HepG2 (cell line): ENCODE measurements at regions not wholly inside any gene's neighbourhood (a gene's known extent, or its start where the extent isn't known, plus 50 kb on each side); places are given as distances from the start of the nearest gene placed in this dataset.

Experiments
- ATAC-seq: fragments of 200-7000 bp; cut with Tn5 transposase; 3 replicates; pipeline ENCODE4 v1.9.1; 2020; ENCODE audit warnings: mild to moderate bottlenecking, moderate library complexity
- BruUV-seq: library from RNA; stranded (reverse); fragments of 400-500 nt; replicated peaks from 2 replicates; lab custom pipeline; 2021; lab: Mats Ljungman, UMichigan
- CTCF ChIA-PET: fragments of 300-600 bp; formaldehyde crosslinking; extraction: SDS; loops from one replicate; lab custom pipeline; 2021; ENCODE audit warnings: low total read pairs, inconsistent platforms, low intra/inter-chr PET ratio; lab: Yijun Ruan, JAX
- POLR2A ChIA-PET: fragments of 350-600 bp; sonication (Branson Sonifier 250); formaldehyde crosslinking; loops from one replicate; lab custom pipeline; 2020; ENCODE audit warnings: antibody characterized with exemption, inconsistent platforms; lab: Yijun Ruan, JAX
- DNase-seq: peaks from one replicate; pipeline ENCODE4 v3.0.0-alpha.2; 2015; ENCODE audit warnings: low spot score
- FAIRE-seq: peaks from 3 replicates; lab custom pipeline; 2011; peaks lifted over from hg19 to GRCh38; lab: Jason Lieb, UNC
- H2AFZ ChIP-seq: one replicate; pipeline ENCODE4 v1.6.1; 2011; ENCODE audit warnings: low read length, inconsistent platforms
- H3K27ac ChIP-seq: fragments of 300-600 bp; 3 replicates; pipeline ENCODE4 v1.8.0; 2011; ENCODE audit warnings: mixed run types, mild to moderate bottlenecking, mixed read lengths, low read length, inconsistent platforms; ENCODE audit not compliant: insufficient read depth; ENCODE audit errors: extremely low read length
- H3K27me3 ChIP-seq, 2 experiments: fragments of 200-600 bp in 1 of 2; 2 replicates in 1 of 2; 3 replicates in 1 of 2; pipeline versions ENCODE4 v1.6.0 to v1.8.0; 2011; ENCODE audit warnings: low read length in 2 of 2, mild to moderate bottlenecking in 2 of 2, moderate library complexity in 2 of 2, inconsistent platforms in 1 of 2; ENCODE audit not compliant: insufficient read depth in 2 of 2, control insufficient read depth in 1 of 2
- H3K36me3 ChIP-seq, 2 experiments: fragments of 200-600 bp in 1 of 2; replicated peaks in 1 of 2; 2 replicates in 1 of 2; 3 replicates in 1 of 2; pipeline versions ENCODE4 v1.5.1 to v1.8.0; 2011; ENCODE audit warnings: low read length in 2 of 2, inconsistent platforms in 1 of 2; ENCODE audit not compliant: insufficient read depth in 2 of 2, control insufficient read depth in 1 of 2
- H3K4me1 ChIP-seq: 2 replicates; pipeline ENCODE4 v1.5.1; 2012; ENCODE audit warnings: low read length, inconsistent platforms; ENCODE audit not compliant: insufficient read depth
- H3K4me2 ChIP-seq: 2 replicates; pipeline ENCODE4 v1.6.0; 2011; ENCODE audit warnings: low read depth, low read length, inconsistent platforms
- H3K4me3 ChIP-seq, 3 experiments: fragments of 200-600 bp in 1 of 3; sonication (generic), shearing (Covaris generic) in 1 of 3; replicated peaks in 1 of 3; 2 replicates each; pipeline ENCODE4 v1.5.1; 2011 to 2016; ENCODE audit warnings: low read length in 3 of 3, inconsistent platforms in 2 of 3, low read depth in 2 of 3, mild to moderate bottlenecking in 2 of 3, control low read depth in 1 of 3, mixed read lengths in 1 of 3; ENCODE audit not compliant: insufficient read depth in 1 of 3
- H3K79me2 ChIP-seq: one replicate; pipeline ENCODE4 v1.6.1; 2011; ENCODE audit warnings: low read length, inconsistent platforms; ENCODE audit not compliant: insufficient read depth
- H3K9ac ChIP-seq: 2 replicates; pipeline ENCODE4 v1.6.0; 2011; ENCODE audit warnings: mild to moderate bottlenecking, low read depth, low read length, inconsistent platforms; ENCODE audit not compliant: insufficient read depth
- H3K9me3 ChIP-seq: 2 replicates; pipeline ENCODE4 v1.5.1; 2012; ENCODE audit warnings: mild to moderate bottlenecking, low read length
- H4K20me1 ChIP-seq: 2 replicates; pipeline ENCODE4 v1.6.0; 2011; ENCODE audit warnings: inconsistent platforms, mild to moderate bottlenecking, low read length, moderate library complexity; ENCODE audit not compliant: insufficient read depth
- CCAR2 ChIP-seq: fragments of 200-400 bp; formaldehyde crosslinking; optimal IDR thresholded peaks from 2 replicates; pipeline ENCODE3; 2018; ENCODE audit warnings: low read depth, mild to moderate bottlenecking, low read length, moderate library complexity
- EED ChIP-seq: sonication (generic); formaldehyde crosslinking; IDR thresholded peaks from 2 replicates; pipeline ENCODE4 v1.5.0; 2020; ENCODE audit warnings: mild to moderate bottlenecking, missing genetic modification reagents
- ELF3 ChIP-seq: IDR thresholded peaks from 2 replicates; pipeline ENCODE4 v1.6.1; 2016; ENCODE audit warnings: missing genetic modification reagents, missing compliant biosample characterization
- KAT2B ChIP-seq: fragments of 150-350 bp; IDR thresholded peaks from 2 replicates; pipeline ENCODE4 v1.6.1; 2014; ENCODE audit warnings: low read depth, low read length, borderline replicate concordance
- NR1H2 ChIP-seq: sonication (generic); formaldehyde crosslinking; IDR thresholded peaks from 2 replicates; pipeline ENCODE4 v1.8.1; 2022; ENCODE audit warnings: low read depth, missing genetic modification reagents, borderline replicate concordance
- THAP11 ChIP-seq: IDR thresholded peaks from 2 replicates; pipeline ENCODE4 v1.6.1; 2016; ENCODE audit warnings: missing biosample characterization, missing genetic modification reagents
- ZNF354B ChIP-seq: sonication (generic); formaldehyde crosslinking; IDR thresholded peaks from 2 replicates; pipeline ENCODE4 v1.8.0; 2022; ENCODE audit warnings: mild to moderate bottlenecking, missing genetic modification reagents
- ZNF768 ChIP-seq: sonication (generic); formaldehyde crosslinking; IDR thresholded peaks from 2 replicates; pipeline ENCODE4 v1.4.0; 2020; ENCODE audit warnings: missing genetic modification reagents
- ZSCAN22 ChIP-seq: sonication (generic); formaldehyde crosslinking; IDR thresholded peaks from 2 replicates; pipeline ENCODE4 v1.4.0; 2020; ENCODE audit warnings: mild to moderate bottlenecking, missing genetic modification reagents
- ZZZ3 ChIP-seq: sonication (generic); formaldehyde crosslinking; IDR thresholded peaks from 2 replicates; pipeline ENCODE4 v1.4.0; 2020; ENCODE audit warnings: missing genetic modification reagents, mild to moderate bottlenecking, borderline replicate concordance
- in situ Hi-C: cut with HindIII; loops from 2 replicates; pipeline ENCODE4 v1.10.0; 2017; ENCODE audit warnings: low pct_unique_long_range_greater_than_20kb; ENCODE audit not compliant: extremely low pct_ligation_motif_present
- intact Hi-C: fragments of 100-400 bp; cut with micrococcal nuclease; formaldehyde crosslinking; loops from one replicate; pipeline ENCODE4 v1.10.0; 2022; ENCODE audit not compliant: unreplicated experiment
- TF ChIP-seq, protein P1 (sequence below): fragments of 450-650 bp; IDR thresholded peaks from 2 replicates; pipeline ENCODE4 v1.6.1; 2017; ENCODE audit warnings: mild to moderate bottlenecking
- TF ChIP-seq, protein P2 (sequence below): sonication (generic); formaldehyde crosslinking; IDR thresholded peaks from 2 replicates; pipeline ENCODE4 v1.4.0; 2020; ENCODE audit warnings: mild to moderate bottlenecking, missing genetic modification reagents
- TF ChIP-seq, protein P3 (sequence below): sonication (generic); formaldehyde crosslinking; IDR thresholded peaks from 2 replicates; pipeline ENCODE4 v1.4.0; 2020; ENCODE audit warnings: missing genetic modification reagents

DNA sequence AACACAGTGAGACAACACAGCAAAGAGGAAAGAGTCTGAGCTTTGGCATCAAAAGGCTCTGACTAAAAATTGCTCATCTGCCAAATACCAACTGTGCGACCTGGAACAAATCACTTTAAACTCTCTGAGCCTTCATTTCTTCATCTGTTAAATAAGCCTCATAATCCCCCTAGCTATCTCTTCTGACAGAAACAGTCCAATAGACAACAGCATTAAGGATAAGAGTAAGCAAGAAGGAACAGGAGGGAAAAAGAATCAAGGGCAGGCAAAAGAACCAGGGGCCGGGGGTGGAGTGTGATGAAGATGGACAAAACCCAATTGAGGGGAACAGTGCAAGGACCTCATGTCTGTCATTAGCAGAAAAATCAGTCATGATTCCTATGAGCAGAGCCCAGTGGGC, 79.4 kb upstream of the SETMAR start (continued):
- TF ChIP-seq, protein P1, sequence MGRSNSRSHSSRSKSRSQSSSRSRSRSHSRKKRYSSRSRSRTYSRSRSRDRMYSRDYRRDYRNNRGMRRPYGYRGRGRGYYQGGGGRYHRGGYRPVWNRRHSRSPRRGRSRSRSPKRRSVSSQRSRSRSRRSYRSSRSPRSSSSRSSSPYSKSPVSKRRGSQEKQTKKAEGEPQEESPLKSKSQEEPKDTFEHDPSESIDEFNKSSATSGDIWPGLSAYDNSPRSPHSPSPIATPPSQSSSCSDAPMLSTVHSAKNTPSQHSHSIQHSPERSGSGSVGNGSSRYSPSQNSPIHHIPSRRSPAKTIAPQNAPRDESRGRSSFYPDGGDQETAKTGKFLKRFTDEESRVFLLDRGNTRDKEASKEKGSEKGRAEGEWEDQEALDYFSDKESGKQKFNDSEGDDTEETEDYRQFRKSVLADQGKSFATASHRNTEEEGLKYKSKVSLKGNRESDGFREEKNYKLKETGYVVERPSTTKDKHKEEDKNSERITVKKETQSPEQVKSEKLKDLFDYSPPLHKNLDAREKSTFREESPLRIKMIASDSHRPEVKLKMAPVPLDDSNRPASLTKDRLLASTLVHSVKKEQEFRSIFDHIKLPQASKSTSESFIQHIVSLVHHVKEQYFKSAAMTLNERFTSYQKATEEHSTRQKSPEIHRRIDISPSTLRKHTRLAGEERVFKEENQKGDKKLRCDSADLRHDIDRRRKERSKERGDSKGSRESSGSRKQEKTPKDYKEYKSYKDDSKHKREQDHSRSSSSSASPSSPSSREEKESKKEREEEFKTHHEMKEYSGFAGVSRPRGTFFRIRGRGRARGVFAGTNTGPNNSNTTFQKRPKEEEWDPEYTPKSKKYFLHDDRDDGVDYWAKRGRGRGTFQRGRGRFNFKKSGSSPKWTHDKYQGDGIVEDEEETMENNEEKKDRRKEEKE, result no peak
- TF ChIP-seq ZZZ3 (CRISPR knock-in tag) (no peak), CCAR2 (no peak), ZNF354B (CRISPR knock-in tag) (no peak), KAT2B (no peak), ZNF768 (CRISPR knock-in tag) (no peak)
- TF ChIP-seq, protein P2, sequence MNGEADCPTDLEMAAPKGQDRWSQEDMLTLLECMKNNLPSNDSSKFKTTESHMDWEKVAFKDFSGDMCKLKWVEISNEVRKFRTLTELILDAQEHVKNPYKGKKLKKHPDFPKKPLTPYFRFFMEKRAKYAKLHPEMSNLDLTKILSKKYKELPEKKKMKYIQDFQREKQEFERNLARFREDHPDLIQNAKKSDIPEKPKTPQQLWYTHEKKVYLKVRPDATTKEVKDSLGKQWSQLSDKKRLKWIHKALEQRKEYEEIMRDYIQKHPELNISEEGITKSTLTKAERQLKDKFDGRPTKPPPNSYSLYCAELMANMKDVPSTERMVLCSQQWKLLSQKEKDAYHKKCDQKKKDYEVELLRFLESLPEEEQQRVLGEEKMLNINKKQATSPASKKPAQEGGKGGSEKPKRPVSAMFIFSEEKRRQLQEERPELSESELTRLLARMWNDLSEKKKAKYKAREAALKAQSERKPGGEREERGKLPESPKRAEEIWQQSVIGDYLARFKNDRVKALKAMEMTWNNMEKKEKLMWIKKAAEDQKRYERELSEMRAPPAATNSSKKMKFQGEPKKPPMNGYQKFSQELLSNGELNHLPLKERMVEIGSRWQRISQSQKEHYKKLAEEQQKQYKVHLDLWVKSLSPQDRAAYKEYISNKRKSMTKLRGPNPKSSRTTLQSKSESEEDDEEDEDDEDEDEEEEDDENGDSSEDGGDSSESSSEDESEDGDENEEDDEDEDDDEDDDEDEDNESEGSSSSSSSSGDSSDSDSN (CRISPR knock-in tag), result no peak
- TF ChIP-seq, all 625 proteins: peak for 0

DNA sequence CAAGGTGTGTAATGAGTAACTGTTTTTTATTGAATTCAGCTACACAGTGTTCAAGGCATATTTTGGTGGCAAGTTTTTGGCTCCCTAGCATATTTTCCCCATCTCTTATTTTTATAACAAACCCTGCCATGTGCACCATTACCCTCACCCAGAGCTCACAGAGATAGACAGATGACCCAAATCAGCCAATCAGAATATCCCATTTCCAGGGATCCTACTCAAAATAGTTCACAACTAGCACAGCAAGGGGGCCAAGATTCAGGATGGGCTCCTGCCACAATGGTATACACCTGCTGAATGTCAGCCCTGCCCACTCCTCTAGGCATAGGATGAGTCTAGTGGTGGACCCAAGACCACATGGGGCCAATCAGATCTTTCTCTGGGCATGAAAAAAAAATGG, 78.8 kb upstream of the SETMAR start:
- in situ Hi-C loops, result no loop called here
- H3K27me3 ChIP-seq, result no peaks in the 10 kb centered on the region
- FAIRE-seq, result no peak
- no peaks in the 10 kb centered on the region for H3K79me2 ChIP-seq
- H3K9ac ChIP-seq, result no peak overlapping the region
- no peak overlapping the region for H3K27ac ChIP-seq
- no peak for DNase-seq
- POLR2A ChIA-PET, result no interaction called here
- no peak for ATAC-seq
- no peak overlapping the region for H2AFZ ChIP-seq
- TF ChIP-seq NR1H2 (no peak), ZSCAN22 (CRISPR knock-in tag) (no peak), ELF3 (CRISPR knock-in tag) (no peak), THAP11 (CRISPR knock-in tag) (no peak), EED (CRISPR knock-in tag) (no peak)
- TF ChIP-seq, protein P3, sequence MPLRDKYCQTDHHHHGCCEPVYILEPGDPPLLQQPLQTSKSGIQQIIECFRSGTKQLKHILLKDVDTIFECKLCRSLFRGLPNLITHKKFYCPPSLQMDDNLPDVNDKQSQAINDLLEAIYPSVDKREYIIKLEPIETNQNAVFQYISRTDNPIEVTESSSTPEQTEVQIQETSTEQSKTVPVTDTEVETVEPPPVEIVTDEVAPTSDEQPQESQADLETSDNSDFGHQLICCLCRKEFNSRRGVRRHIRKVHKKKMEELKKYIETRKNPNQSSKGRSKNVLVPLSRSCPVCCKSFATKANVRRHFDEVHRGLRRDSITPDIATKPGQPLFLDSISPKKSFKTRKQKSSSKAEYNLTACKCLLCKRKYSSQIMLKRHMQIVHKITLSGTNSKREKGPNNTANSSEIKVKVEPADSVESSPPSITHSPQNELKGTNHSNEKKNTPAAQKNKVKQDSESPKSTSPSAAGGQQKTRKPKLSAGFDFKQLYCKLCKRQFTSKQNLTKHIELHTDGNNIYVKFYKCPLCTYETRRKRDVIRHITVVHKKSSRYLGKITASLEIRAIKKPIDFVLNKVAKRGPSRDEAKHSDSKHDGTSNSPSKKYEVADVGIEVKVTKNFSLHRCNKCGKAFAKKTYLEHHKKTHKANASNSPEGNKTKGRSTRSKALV (CRISPR knock-in tag), result no peak
- TF ChIP-seq, all 625 proteins: peak for 0
- BruUV-seq, result no TSS peak
- H4K20me1 ChIP-seq, result no peaks in the 10 kb centered on the region
- no peaks in the 10 kb centered on the region for H3K4me1 ChIP-seq
- CTCF ChIA-PET, result no interaction called here
- H3K4me2 ChIP-seq, result no peak overlapping the region
- no peaks in the 10 kb centered on the region for H3K9me3 ChIP-seq
- no peak overlapping the region for H3K4me3 ChIP-seq
- intact Hi-C loops, result no loop called here
- H3K36me3 ChIP-seq, result no peaks in the 10 kb centered on the region
